Natural killer cell treated with Interleukin-12 subunit alpha and Interleukin-12 subunit beta and Interleukin-15 and Interleukin-18, amount 100 ng/mL, for 72 hours (primary cell): ENCODE measurements at regions not wholly inside any gene's neighbourhood (a gene's known extent, or its start where the extent isn't known, plus 50 kb on each side); places are given as distances from the start of the nearest gene placed in this dataset.
A peak's percentile ranks its signal among the peaks of the same experiment; 100 is the strongest.
"Not testable (repeated sequence)": the region's sequence is repeated elsewhere in the genome, so short reads cannot be mapped to it uniquely, and the experiment has no call there.

ENCODE experiments used
- ATAC-seq, 2 donors: fragments of 150-1000 bp; cut with Tn5 transposase in 1 of 2; sonication (Bioruptor Pico), chemical (Tn5 transposase) in 1 of 2; 2 replicates each; pipeline ENCODE4 v1.10.0; 2021
- DNase-seq: peaks from one replicate; pipeline ENCODE4 v3.0.0; 2022; ENCODE audit warnings: low spot score
- H3K27ac Mint-ChIP-seq, 2 donors: 1 replicate in 1 of 2; 2 replicates in 1 of 2; pipeline ENCODE4 v1.8.0; 2022; ENCODE audit warnings: mixed read lengths in 2 of 2, mild to moderate bottlenecking in 1 of 2, moderate library complexity in 1 of 2
- H3K27me3 Mint-ChIP-seq, 2 donors: 1 replicate in 1 of 2; 2 replicates in 1 of 2; pipeline ENCODE4 v1.8.0; 2022; ENCODE audit warnings: mixed read lengths in 2 of 2
- H3K36me3 Mint-ChIP-seq: one replicate; pipeline ENCODE4 v1.8.0; 2022; ENCODE audit warnings: mixed read lengths
- H3K4me1 Mint-ChIP-seq, 2 donors: 1 replicate in 1 of 2; 2 replicates in 1 of 2; pipeline ENCODE4 v1.8.0; 2022; ENCODE audit warnings: low read depth in 2 of 2, mixed read lengths in 2 of 2, mild to moderate bottlenecking in 1 of 2
- H3K4me3 Mint-ChIP-seq: one replicate; pipeline ENCODE4 v1.8.0; 2022; ENCODE audit warnings: mixed read lengths
- H3K9me3 Mint-ChIP-seq: 2 replicates; pipeline ENCODE4 v1.8.0; 2022; ENCODE audit warnings: mixed read lengths

- Mint-ChIP-seq H3K4me1 (no peaks in the 10 kb centered on the region), H3K27me3 (peaks cover 3 to 24% of the 10 kb centered on the region in 2 donors), H3K4me3 (no peak overlapping the region), H3K27ac (no peak overlapping the region), H3K36me3 (no peaks in the 10 kb centered on the region), H3K9me3 (no peaks in the 10 kb centered on the region)
- no peak for DNase-seq
- peak in 1 of 2 donors; percentile 20 for ATAC-seq
These were observed 155.8 kb upstream of the ATP11B start for GRCh38 chr3:182637350-182638110.

- DNase-seq, result no peak
- Mint-ChIP-seq H3K27me3 (peaks cover 13 to 44% of the 10 kb centered on the region in 2 donors), H3K4me1 (no peaks in the 10 kb centered on the region), H3K4me3 (no peak overlapping the region), H3K36me3 (no peaks in the 10 kb centered on the region), H3K9me3 (peaks cover 2% of the 10 kb centered on the region), H3K27ac (no peak overlapping the region)
- ATAC-seq, result no peak
These were observed 149.3 kb upstream of the ATP11B start for GRCh38 chr3:182644013-182644412.

GRCh38 chr3:182644790-182645433, 148.4 kb upstream of the ATP11B start:
- no peaks in the 10 kb centered on the region for H3K36me3 Mint-ChIP-seq
- DNase-seq (no peak), ATAC-seq (peak; percentile 12 to 54)
- H3K4me3 Mint-ChIP-seq, result no peak overlapping the region
- H3K4me1 Mint-ChIP-seq, result no peaks in the 10 kb centered on the region
- peaks cover 13 to 44% of the 10 kb centered on the region in 2 donors for H3K27me3 Mint-ChIP-seq
- peaks cover 2% of the 10 kb centered on the region for H3K9me3 Mint-ChIP-seq
- no peak overlapping the region for H3K27ac Mint-ChIP-seq

GRCh38 chr3:182650568-182651128, 142.7 kb upstream of the ATP11B start:
- peak in 1 of 2 donors; percentile 40 for ATAC-seq
- no peak overlapping the region for H3K4me3 Mint-ChIP-seq
- H3K36me3 Mint-ChIP-seq, result no peaks in the 10 kb centered on the region
- H3K9me3 Mint-ChIP-seq, result peaks cover 2% of the 10 kb centered on the region
- no peaks in the 10 kb centered on the region for H3K4me1 Mint-ChIP-seq
- no peak for DNase-seq
- H3K27ac Mint-ChIP-seq, result no peak overlapping the region
- peaks cover 13 to 29% of the 10 kb centered on the region in 2 donors for H3K27me3 Mint-ChIP-seq

- Mint-ChIP-seq H3K27me3 (peaks cover 9 to 30% of the 10 kb centered on the region in 2 donors), H3K9me3 (no peaks in the 10 kb centered on the region)
These were observed 141.8 kb upstream of the ATP11B start for GRCh38 chr3:182651461-182651860.

GRCh38 chr3:182653065-182653464, 140.2 kb upstream of the ATP11B start:
- not testable (repeated sequence) for H3K27ac Mint-ChIP-seq, H3K4me1 Mint-ChIP-seq, DNase-seq, H3K9me3 Mint-ChIP-seq, ATAC-seq, H3K36me3 Mint-ChIP-seq, H3K4me3 Mint-ChIP-seq
- H3K27me3 Mint-ChIP-seq, result peaks cover 7 to 23% of the 10 kb centered on the region in 2 donors

More at GRCh38 chr3:182651461-182651860, 141.8 kb upstream of the ATP11B start:
- Mint-ChIP-seq H3K4me1 (no peaks in the 10 kb centered on the region), H3K4me3 (no peak overlapping the region), H3K27ac (no peak overlapping the region), H3K36me3 (no peaks in the 10 kb centered on the region)
- no peak for DNase-seq
- no peak for ATAC-seq

GRCh38 chr3:182668541-182668940, 124.8 kb upstream of the ATP11B start:
- Mint-ChIP-seq H3K27ac (no peak overlapping the region), H3K4me1 (no peaks in the 10 kb centered on the region), H3K9me3 (no peaks in the 10 kb centered on the region), H3K27me3 (peaks cover 27 to 37% of the 10 kb centered on the region in 2 donors), H3K4me3 (no peak overlapping the region), H3K36me3 (no peaks in the 10 kb centered on the region)
- DNase-seq, result no peak
- no peak for ATAC-seq

- no peak overlapping the region for H3K27ac Mint-ChIP-seq
- H3K36me3 Mint-ChIP-seq, result no peaks in the 10 kb centered on the region
- no peak for DNase-seq
- H3K4me3 Mint-ChIP-seq, result no peak overlapping the region
- no peaks in the 10 kb centered on the region for H3K4me1 Mint-ChIP-seq
- no peaks in the 10 kb centered on the region for H3K9me3 Mint-ChIP-seq
- H3K27me3 Mint-ChIP-seq, result peaks cover 27 to 37% of the 10 kb centered on the region in 2 donors
- no peak for ATAC-seq
These were observed 124.3 kb upstream of the ATP11B start for GRCh38 chr3:182668974-182669373.

- DNase-seq (no peak), ATAC-seq (no peak)
- Mint-ChIP-seq H3K4me3 (no peak overlapping the region), H3K4me1 (no peaks in the 10 kb centered on the region), H3K27me3 (peaks cover 27 to 37% of the 10 kb centered on the region in 2 donors), H3K27ac (no peak overlapping the region), H3K36me3 (no peaks in the 10 kb centered on the region), H3K9me3 (no peaks in the 10 kb centered on the region)
These were observed 121.8 kb upstream of the ATP11B start for GRCh38 chr3:182671541-182671940.

- DNase-seq (no peak), ATAC-seq (no peak)
- no peaks in the 10 kb centered on the region for H3K36me3 Mint-ChIP-seq
- H3K4me3 Mint-ChIP-seq, result no peak overlapping the region
- H3K27ac Mint-ChIP-seq, result no peak overlapping the region
- no peaks in the 10 kb centered on the region for H3K4me1 Mint-ChIP-seq
- peaks cover 25 to 37% of the 10 kb centered on the region in 2 donors for H3K27me3 Mint-ChIP-seq
- no peaks in the 10 kb centered on the region for H3K9me3 Mint-ChIP-seq
These were observed 121.4 kb upstream of the ATP11B start for GRCh38 chr3:182671942-182672341.

GRCh38 chr3:182673336-182673735, 120.0 kb upstream of the ATP11B start:
- ATAC-seq, result no peak
- H3K27ac Mint-ChIP-seq, result no peak overlapping the region
- H3K4me1 Mint-ChIP-seq, result no peaks in the 10 kb centered on the region
- no peak overlapping the region for H3K4me3 Mint-ChIP-seq
- H3K9me3 Mint-ChIP-seq, result no peaks in the 10 kb centered on the region
- peaks cover 18 to 34% of the 10 kb centered on the region in 2 donors for H3K27me3 Mint-ChIP-seq
- H3K36me3 Mint-ChIP-seq, result no peaks in the 10 kb centered on the region
- DNase-seq, result no peak

GRCh38 chr3:182682263-182683241, 110.8 kb upstream of the ATP11B start:
- peaks cover 4 to 8% of the 10 kb centered on the region in 2 donors for H3K4me1 Mint-ChIP-seq
- H3K27ac Mint-ChIP-seq, result no peak overlapping the region
- H3K36me3 Mint-ChIP-seq, result no peaks in the 10 kb centered on the region
- no peaks in the 10 kb centered on the region for H3K9me3 Mint-ChIP-seq
- peak; percentile 73 for DNase-seq
- peak; percentile 91 to 92 for ATAC-seq
- peak overlapping the region; percentile 90 for H3K4me3 Mint-ChIP-seq
- peaks cover 25 to 50% of the 10 kb centered on the region in 2 donors for H3K27me3 Mint-ChIP-seq

GRCh38 chr3:182683453-182683852, 109.9 kb upstream of the ATP11B start:
- Mint-ChIP-seq H3K36me3 (no peaks in the 10 kb centered on the region), H3K4me1 (peaks cover 4 to 8% of the 10 kb centered on the region in 2 donors), H3K4me3 (peak overlapping the region; percentile 90), H3K27me3 (peaks cover 28 to 59% of the 10 kb centered on the region in 2 donors), H3K9me3 (no peaks in the 10 kb centered on the region), H3K27ac (no peak overlapping the region)
- DNase-seq, result peak; percentile 63
- ATAC-seq, result peak; percentile 73 to 77
